ENCODE measurements at regions not wholly inside any gene's neighbourhood (a gene's known extent, or its start where the extent isn't known, plus 50 kb on each side); places are given as distances from the start of the nearest gene placed in this dataset.

DNA sequence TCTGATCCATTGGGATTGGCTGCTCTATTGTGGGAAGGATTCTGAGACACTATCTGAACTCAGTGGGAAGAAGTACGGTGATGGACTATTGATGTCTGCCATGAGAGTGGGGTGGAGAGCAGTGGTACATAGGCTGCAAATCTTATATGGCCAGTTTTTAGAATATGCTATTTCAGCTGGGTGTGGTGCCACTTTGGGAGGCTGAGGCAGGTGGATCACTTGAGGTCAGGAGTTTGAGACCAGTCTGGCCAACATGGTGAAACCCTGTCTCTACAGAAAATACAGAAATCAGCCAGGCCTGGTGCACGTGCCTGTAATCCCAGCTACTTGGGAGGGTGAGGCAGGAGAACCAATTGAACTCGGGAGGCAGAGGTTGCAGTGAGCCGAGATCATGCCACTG, 505.9 kb downstream of the MED13L start:
- TF ChIP-seq, protein P1, sequence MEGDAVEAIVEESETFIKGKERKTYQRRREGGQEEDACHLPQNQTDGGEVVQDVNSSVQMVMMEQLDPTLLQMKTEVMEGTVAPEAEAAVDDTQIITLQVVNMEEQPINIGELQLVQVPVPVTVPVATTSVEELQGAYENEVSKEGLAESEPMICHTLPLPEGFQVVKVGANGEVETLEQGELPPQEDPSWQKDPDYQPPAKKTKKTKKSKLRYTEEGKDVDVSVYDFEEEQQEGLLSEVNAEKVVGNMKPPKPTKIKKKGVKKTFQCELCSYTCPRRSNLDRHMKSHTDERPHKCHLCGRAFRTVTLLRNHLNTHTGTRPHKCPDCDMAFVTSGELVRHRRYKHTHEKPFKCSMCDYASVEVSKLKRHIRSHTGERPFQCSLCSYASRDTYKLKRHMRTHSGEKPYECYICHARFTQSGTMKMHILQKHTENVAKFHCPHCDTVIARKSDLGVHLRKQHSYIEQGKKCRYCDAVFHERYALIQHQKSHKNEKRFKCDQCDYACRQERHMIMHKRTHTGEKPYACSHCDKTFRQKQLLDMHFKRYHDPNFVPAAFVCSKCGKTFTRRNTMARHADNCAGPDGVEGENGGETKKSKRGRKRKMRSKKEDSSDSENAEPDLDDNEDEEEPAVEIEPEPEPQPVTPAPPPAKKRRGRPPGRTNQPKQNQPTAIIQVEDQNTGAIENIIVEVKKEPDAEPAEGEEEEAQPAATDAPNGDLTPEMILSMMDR (IDR thresholded peaks at IDR 0.05), result no peak
- TF ChIP-seq EP300 (IDR thresholded peaks at IDR 0.05; ENCODE audit: low read depth), result no peak
- TF ChIP-seq POLR2AphosphoS5 (IDR thresholded peaks at IDR 0.05), result no peak
- TF ChIP-seq POLR2A (IDR thresholded peaks at IDR 0.05), result no peak
